Activated CD4-positive, CD25-positive, alpha-beta regulatory T cell (primary cell): ENCODE measurements at regions not wholly inside any gene's neighbourhood (a gene's known extent, or its start where the extent isn't known, plus 50 kb on each side); places are given as distances from the start of the nearest gene placed in this dataset.

Experiments used
- DNase-seq, 4 experiments: peaks; one replicate each; lab custom pipeline; 2025; lab: John Stamatoyannopoulos, UW

DNA sequence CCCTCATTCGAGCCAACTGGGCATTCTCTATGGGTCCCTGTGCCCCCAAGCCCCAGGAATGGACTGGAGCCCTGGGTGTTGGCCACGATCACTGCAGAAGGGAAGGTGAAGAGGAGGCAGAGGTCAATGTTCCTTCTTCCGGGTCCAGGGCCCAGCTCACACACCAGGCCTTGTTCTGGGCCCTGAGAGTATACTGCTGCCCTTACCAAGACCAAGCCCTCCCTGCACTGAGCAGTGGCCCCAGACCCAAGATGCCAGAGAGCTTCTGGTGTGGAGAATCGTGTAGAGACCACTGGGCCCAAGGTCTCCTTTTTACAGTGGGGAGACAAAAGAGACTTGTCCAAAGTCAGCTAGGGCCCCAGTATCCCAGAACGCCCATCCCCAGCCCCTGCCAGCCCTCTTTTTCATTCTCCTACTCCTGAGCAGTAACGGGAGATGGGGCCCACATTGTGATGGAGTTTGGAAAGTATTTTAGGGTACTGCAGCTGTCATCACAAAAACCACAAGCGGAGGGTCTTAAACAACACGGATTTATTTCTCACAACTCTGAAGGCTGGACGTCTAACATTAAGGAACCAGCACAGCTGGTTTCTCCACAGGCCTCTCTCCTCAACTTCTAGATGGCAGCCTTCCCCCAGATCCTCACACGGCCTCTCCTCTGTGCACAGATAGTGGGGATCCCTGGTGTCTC is 79.4 kb downstream of the PDGFA start:
- no peak for DNase-seq

GRCh38 chr7:441684-442421 is 77.8 kb downstream of the PDGFA start:
- no peak for DNase-seq

- DNase-seq, result no peak
Measured at GRCh38 chr7:442457-442856, 77.2 kb downstream of the PDGFA start.

GRCh38 chr7:443279-443833 is 76.3 kb downstream of the PDGFA start:
- DNase-seq, result no peak

DNA sequence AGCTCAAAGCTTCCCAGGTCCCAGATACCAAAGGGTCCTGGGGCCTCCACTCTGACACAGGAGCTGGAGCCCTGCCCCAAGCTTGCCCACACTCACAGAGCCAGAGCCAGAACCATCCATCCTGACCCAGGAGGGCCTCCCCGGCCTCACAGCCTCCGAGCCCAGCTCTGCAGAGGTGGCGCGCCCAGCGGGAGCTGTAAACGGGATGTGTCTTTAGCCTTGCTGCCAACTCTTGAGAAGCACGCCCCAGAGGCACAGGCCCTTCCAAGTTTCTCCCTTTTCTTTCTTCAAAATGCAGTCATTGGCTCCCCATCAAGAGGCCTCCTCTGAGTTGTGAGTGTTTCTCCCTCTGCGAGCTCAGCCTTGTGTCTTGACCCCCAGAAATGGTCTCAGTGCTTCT is 75.0 kb downstream of the PDGFA start:
- DNase-seq, result no peak

DNA sequence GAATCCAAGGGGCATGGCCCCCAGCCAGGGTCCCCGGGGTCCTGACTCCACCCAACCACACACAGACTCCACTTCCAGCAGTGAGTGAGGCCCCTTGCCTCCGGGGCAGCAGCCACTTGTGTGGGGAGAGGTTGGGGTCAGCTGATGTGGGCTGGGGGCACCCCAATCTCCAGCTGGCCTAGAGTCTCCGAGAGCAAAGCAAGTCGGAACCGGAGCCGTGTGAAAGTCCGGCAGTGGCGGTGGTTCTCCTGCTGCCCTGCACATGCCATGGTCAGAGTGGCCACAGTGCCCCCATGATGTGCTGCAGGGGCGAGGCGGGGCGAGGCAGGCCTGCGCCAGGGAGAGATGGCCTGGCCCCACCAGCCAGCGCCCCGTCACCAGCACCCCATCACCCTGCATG is 74.6 kb downstream of the PDGFA start:
- no peak for DNase-seq

DNA sequence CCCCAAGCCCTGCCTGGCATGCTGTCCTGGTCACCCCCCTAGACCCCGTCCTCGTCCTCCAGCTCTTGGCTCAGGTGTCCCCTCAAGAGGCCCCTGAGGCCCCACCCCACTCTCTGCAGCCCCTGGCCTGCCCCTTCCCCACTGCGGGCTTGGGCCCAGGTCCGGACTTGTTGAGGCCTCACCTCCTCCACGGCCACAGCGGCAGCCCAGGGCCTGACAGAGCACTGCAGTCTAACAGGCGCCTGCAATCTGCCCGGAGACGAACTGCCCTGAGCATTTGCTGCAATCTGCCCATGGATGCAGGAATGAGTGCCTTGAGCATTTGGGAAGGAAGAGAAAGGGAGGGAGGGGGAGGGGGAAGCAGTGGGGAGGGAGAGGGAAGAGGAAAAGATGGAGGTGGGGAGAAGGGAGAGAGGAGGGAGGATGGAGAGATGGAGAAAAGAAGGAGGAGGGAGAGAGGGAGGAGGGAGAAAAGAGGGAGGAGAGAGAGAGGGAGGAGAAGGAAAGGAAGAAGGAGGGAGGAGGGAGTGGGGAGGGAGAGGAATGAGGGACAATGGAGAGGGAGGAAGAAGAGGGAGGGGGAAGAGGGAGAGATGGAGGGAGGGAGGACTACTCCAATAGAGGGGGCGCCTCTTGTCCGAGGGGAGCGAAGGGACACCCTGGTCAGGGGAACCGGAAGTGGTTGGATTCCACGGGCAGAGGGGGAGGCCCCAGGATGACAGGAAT is 73.9 kb downstream of the PDGFA start:
- no peak for DNase-seq

GRCh38 chr7:446289-446935 is 73.2 kb downstream of the PDGFA start:
- DNase-seq, result no peak
